Right lobe of liver (tissue), 4 donors: ENCODE measurements at regions not wholly inside any gene's neighbourhood (a gene's known extent, or its start where the extent isn't known, plus 50 kb on each side); places are given as distances from the start of the nearest gene placed in this dataset.

Experiments
- POLR2A ChIP-seq: fragments of 450-650 bp; IDR thresholded peaks from one replicate; pipeline ENCODE4 v1.6.1; 2017; ENCODE audit warnings: antibody characterized with exemption, mild to moderate bottlenecking
- TF ChIP-seq, protein P1 (sequence below), 4 donors: fragments of 200-600 bp in 3 of 4; fragments of 450-650 bp in 1 of 4; IDR thresholded peaks; one replicate each; pipeline versions ENCODE4 v1.5.1 to v1.8.0; 2016 to 2022; ENCODE audit warnings: antibody characterized with exemption in 4 of 4, mild to moderate bottlenecking in 2 of 4
- donor health status: DM: no; HTN: no; CAD: no.
- donor health status: DM: no; HTN: no; CAD: no.
- donor health status: DM: no; HTN: yes; CAD: no.

DNA sequence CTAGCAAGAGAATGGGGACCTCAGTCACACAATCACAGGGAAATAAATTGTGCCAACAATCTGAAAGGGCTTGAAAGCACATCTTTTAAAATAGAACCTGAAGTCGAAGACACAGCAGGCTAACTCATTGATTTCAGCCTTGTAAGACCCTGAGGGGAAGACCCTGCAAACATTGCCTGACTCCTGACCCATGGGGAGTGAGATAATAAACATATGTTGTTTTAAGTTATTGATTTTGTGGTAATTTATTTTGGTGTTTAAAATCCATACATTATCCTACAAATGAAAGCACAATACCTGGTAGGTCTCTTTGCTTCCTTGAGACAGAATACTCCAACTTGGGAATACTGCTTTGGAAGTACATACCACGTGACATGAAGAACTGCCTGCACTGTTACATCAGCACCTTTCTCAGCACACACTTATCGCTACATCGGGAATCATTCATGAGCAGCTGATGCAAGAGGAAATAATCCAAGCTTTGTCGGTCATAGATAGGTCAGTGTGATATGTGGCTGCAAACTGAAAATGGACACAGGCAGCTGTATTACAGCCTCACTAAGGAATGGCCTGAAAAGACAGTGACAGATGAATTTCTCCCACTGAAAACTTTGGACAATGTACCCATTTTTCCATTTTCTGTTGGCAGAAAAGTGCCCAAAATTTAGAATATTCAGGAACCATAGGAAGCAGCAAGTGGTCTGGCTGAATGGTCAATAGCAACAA, 494.5 kb upstream of the MAP2 start:
- TF ChIP-seq, protein P1, sequence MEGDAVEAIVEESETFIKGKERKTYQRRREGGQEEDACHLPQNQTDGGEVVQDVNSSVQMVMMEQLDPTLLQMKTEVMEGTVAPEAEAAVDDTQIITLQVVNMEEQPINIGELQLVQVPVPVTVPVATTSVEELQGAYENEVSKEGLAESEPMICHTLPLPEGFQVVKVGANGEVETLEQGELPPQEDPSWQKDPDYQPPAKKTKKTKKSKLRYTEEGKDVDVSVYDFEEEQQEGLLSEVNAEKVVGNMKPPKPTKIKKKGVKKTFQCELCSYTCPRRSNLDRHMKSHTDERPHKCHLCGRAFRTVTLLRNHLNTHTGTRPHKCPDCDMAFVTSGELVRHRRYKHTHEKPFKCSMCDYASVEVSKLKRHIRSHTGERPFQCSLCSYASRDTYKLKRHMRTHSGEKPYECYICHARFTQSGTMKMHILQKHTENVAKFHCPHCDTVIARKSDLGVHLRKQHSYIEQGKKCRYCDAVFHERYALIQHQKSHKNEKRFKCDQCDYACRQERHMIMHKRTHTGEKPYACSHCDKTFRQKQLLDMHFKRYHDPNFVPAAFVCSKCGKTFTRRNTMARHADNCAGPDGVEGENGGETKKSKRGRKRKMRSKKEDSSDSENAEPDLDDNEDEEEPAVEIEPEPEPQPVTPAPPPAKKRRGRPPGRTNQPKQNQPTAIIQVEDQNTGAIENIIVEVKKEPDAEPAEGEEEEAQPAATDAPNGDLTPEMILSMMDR (IDR thresholded peaks at IDR 0.05) = no peak
- no peak for TF ChIP-seq POLR2A
